Esophagus squamous epithelium (tissue), 5 donors: ENCODE measurements at regions not wholly inside any gene's neighbourhood (a gene's known extent, or its start where the extent isn't known, plus 50 kb on each side); places are given as distances from the start of the nearest gene placed in this dataset.

Experiments
- DNase-seq: peaks from one replicate; lab custom pipeline; 2025; lab: John Stamatoyannopoulos, UW
- H3K27ac ChIP-seq, 4 donors: fragments of 200-600 bp; sonication (generic); one replicate each; pipeline ENCODE4 v1.5.1; 2016 to 2019; ENCODE audit warnings: mild to moderate bottlenecking in 1 of 4
- H3K27me3 ChIP-seq, 4 donors: fragments of 200-600 bp; sonication (generic); 1 replicate in 3 of 4; 2 replicates in 1 of 4; pipeline versions ENCODE4 v1.5.1 to v1.6.0; 2017 to 2021; ENCODE audit warnings: antibody characterized with exemption in 1 of 4
- H3K36me3 ChIP-seq, 3 donors: fragments of 200-600 bp; sonication (generic); one replicate each; pipeline ENCODE4 v1.5.1; 2016 to 2019
- H3K4me1 ChIP-seq, 3 donors: fragments of 200-600 bp; sonication (generic); one replicate each; pipeline ENCODE4 v1.5.1; 2017 to 2019
- H3K4me3 ChIP-seq, 4 donors: fragments of 200-600 bp; sonication (generic); 1 replicate in 3 of 4; 2 replicates in 1 of 4; pipeline ENCODE4 v1.5.1; 2016 to 2019; ENCODE audit warnings: mild to moderate bottlenecking in 2 of 4, moderate library complexity in 1 of 4
- H3K9me3 ChIP-seq, 3 donors: fragments of 200-600 bp; sonication (generic); one replicate each; pipeline ENCODE4 v1.5.1; 2016 to 2019
- POLR2A ChIP-seq, 4 donors: fragments of 450-650 bp; IDR thresholded peaks; one replicate each; pipeline ENCODE4 v1.6.1; 2017; ENCODE audit warnings: antibody characterized with exemption in 4 of 4, mild to moderate bottlenecking in 4 of 4, moderate library complexity in 3 of 4
- WGBS, 2 donors: methylation state at CpG; one replicate each; pipeline ENCODE4 v1.1.5; 2018; 5-methylcytosine and 5-hydroxymethylcytosine counted together
- intact Hi-C: fragments of 100-400 bp; cut with DNase I; formaldehyde crosslinking; loops from one replicate; pipeline ENCODE4 v1.15.0; 2022
- TF ChIP-seq, protein P1 (sequence below), 6 experiments: fragments of 450-650 bp in 4 of 6; fragments of 200-600 bp in 2 of 6; sonication (generic) in 2 of 6; IDR thresholded peaks; one replicate each; pipeline ENCODE4 v1.5.1; 2016 to 2019; ENCODE audit warnings: antibody characterized with exemption in 6 of 6, mild to moderate bottlenecking in 4 of 6, moderate library complexity in 4 of 6
- donor health status: DM: yes; HTN: yes; CAD: no.

DNA sequence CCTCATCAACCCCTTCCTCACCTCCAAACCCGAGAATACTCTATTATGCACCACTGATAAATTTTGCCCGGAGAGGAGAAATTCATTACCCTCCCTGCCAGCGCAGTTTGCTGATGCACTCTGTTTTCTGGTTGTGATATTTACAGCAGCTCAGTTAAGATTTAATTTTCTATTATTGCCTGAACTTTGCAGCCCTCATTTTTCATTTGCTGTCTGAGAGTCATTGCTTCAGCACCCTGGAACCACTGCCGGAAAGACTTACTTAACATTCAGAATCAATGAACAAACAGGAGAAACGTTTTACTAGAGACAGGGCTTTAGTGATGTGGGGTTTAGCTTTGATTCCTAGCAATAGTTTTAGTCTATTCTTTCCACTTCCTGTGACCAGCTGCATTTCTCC is 56.7 kb upstream of the MAMDC2 start:
- H3K36me3 ChIP-seq, result no peaks in the 10 kb centered on the region
- H3K27ac ChIP-seq, result no peak overlapping the region
- WGBS, 2 donors, result 47 to 55% methylated on average over 5 of the region's 5 CpGs
- H3K27me3 ChIP-seq, result no peaks in the 10 kb centered on the region
- no peaks in the 10 kb centered on the region for H3K9me3 ChIP-seq
- TF ChIP-seq POLR2A (IDR thresholded peaks at IDR 0.05), result no peak
- TF ChIP-seq, protein P1, sequence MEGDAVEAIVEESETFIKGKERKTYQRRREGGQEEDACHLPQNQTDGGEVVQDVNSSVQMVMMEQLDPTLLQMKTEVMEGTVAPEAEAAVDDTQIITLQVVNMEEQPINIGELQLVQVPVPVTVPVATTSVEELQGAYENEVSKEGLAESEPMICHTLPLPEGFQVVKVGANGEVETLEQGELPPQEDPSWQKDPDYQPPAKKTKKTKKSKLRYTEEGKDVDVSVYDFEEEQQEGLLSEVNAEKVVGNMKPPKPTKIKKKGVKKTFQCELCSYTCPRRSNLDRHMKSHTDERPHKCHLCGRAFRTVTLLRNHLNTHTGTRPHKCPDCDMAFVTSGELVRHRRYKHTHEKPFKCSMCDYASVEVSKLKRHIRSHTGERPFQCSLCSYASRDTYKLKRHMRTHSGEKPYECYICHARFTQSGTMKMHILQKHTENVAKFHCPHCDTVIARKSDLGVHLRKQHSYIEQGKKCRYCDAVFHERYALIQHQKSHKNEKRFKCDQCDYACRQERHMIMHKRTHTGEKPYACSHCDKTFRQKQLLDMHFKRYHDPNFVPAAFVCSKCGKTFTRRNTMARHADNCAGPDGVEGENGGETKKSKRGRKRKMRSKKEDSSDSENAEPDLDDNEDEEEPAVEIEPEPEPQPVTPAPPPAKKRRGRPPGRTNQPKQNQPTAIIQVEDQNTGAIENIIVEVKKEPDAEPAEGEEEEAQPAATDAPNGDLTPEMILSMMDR (IDR thresholded peaks at IDR 0.05), result no peak
- DNase-seq, result no peak
- no peaks in the 10 kb centered on the region for H3K4me1 ChIP-seq
- H3K4me3 ChIP-seq, result no peak overlapping the region
- intact Hi-C loops, result no loop called here

DNA sequence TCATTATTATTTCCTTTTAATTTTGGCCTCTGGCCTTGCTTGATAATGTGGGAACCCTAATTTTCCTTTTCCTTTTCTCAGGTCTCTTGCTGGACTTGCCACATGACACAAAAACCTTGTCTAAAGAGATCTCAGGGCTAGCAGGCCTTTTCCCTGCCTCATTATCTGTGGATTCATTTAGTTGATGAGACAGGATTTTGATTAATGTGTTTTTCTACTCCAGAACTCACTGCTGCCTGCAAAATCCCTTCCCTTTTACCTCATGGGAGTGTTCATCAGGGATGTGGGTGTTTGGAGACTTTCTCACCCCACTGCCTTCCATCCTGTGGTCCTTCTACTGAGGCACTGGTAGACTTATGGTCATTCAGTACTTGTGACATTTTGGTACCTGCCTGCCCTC is 56.2 kb upstream of the MAMDC2 start:
- no peak for DNase-seq
- H3K4me3 ChIP-seq, result no peak overlapping the region
- H3K9me3 ChIP-seq, result no peaks in the 10 kb centered on the region
- no peak overlapping the region for H3K27ac ChIP-seq
- no peak for TF ChIP-seq POLR2A (IDR thresholded peaks at IDR 0.05)
- TF ChIP-seq, protein P1 (IDR thresholded peaks at IDR 0.05), result no peak
- no peaks in the 10 kb centered on the region for H3K4me1 ChIP-seq
- H3K36me3 ChIP-seq, result no peaks in the 10 kb centered on the region
- H3K27me3 ChIP-seq, result no peaks in the 10 kb centered on the region
- intact Hi-C loops, result no loop called here

DNA sequence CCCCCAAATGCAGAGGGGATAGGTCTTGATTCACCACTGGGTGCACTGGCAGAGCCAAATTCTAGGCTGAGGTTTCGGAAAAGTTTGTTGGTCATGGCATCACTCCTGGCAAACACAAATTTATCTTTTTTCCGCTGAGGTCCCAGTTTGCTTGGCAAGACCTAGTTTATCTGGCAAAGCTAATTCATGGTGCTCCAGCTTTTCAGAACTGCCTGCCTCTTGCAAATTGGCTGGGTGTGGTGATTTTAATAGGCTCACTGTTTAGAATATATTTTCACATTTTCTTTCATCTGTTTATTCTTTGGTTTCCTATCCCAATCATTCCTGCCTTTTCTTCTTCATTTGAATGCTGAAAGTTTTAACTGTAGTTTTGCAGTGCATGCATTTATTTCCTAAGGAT is 50.5 kb upstream of the MAMDC2 start:
- Histone ChIP-seq H3K4me1 (peaks cover 0 to 24% (median 6%) of the 10 kb centered on the region in 3 donors), H3K9me3 (no peaks in the 10 kb centered on the region), H3K27me3 (no peaks in the 10 kb centered on the region), H3K27ac (no peak overlapping the region), H3K4me3 (no peak overlapping the region), H3K36me3 (no peaks in the 10 kb centered on the region)
- intact Hi-C loops, result no loop called here
- 27 to 59% methylated on average over 2 of the region's 2 CpGs for WGBS, 2 donors
- TF ChIP-seq, protein P1 (IDR thresholded peaks at IDR 0.05), result no peak
- no peak for TF ChIP-seq POLR2A (IDR thresholded peaks at IDR 0.05)
- no peak for DNase-seq
